ENCODE measurements at regions not wholly inside any gene's neighbourhood (a gene's known extent, or its start where the extent isn't known, plus 50 kb on each side); places are given as distances from the start of the nearest gene placed in this dataset.

GRCh38 chr7:123366626-123367025, 166.9 kb upstream of the SLC13A1 start:
- Mint-ChIP-seq H3K4me1 (no peaks in the 10 kb centered on the region), H3K27ac (no peak overlapping the region), H3K4me3 (no peak overlapping the region), H3K27me3 (ENCODE audit: low read depth in 3 of 3) (no peaks in the 10 kb centered on the region), H3K9me3 (no peaks in the 10 kb centered on the region), H3K36me3 (no peaks in the 10 kb centered on the region)
- no peak for TF ChIP-seq CTCF (IDR thresholded peaks at IDR 0.05)
- no peaks in the 10 kb centered on the region for H3K27me3 ChIP-seq (ENCODE audit: control insufficient read depth in 2 of 2, insufficient read depth in 2 of 2, low read length in 2 of 2)
- no peak overlapping the region for H3K4me3 ChIP-seq (replicated peaks in 1 of 3; ENCODE audit: low read depth in 2 of 3, low read length in 3 of 3)
- H3K9ac ChIP-seq (ENCODE audit: insufficient read depth, low read length, poor library complexity, severe bottlenecking), result no peak overlapping the region
- H3K9me3 ChIP-seq (replicated peaks in 1 of 2; ENCODE audit: control insufficient read depth in 1 of 2, insufficient read depth in 1 of 2, low read length in 2 of 2), result no peaks in the 10 kb centered on the region
- intact Hi-C loops (cut with micrococcal nuclease), result no loop called here
- no peak for DNase-seq
- H3K4me2 ChIP-seq (replicated peaks; ENCODE audit: extremely low read depth, low read length, poor library complexity, severe bottlenecking), result no peak overlapping the region
- no peaks in the 10 kb centered on the region for H3K79me2 ChIP-seq (ENCODE audit: insufficient read depth, low read length)
- no peak overlapping the region for H3K27ac ChIP-seq (ENCODE audit: low read depth in 1 of 2, low read length in 2 of 2)
- no peaks in the 10 kb centered on the region for H3K36me3 ChIP-seq (replicated peaks in 1 of 2; ENCODE audit: control insufficient read depth in 1 of 2, insufficient read depth in 2 of 2, low read length in 2 of 2)
- no peaks in the 10 kb centered on the region for H3K4me1 ChIP-seq (ENCODE audit: control insufficient read depth in 1 of 2, insufficient read depth in 2 of 2, low read length in 2 of 2)
- no peaks in the 10 kb centered on the region for H4K20me1 ChIP-seq (ENCODE audit: insufficient read depth, low read length)
- H2AFZ ChIP-seq (ENCODE audit: insufficient read depth, low read depth, low read length, poor library complexity, severe bottlenecking), result no peak overlapping the region

GRCh38 chr7:123360631-123361030, 160.9 kb upstream of the SLC13A1 start:
- no peak for TF ChIP-seq CTCF (IDR thresholded peaks at IDR 0.05)
- Mint-ChIP-seq H3K4me1 (no peaks in the 10 kb centered on the region), H3K27me3 (ENCODE audit: low read depth in 3 of 3) (no peaks in the 10 kb centered on the region), H3K36me3 (no peaks in the 10 kb centered on the region), H3K4me3 (no peak overlapping the region), H3K27ac (no peak overlapping the region), H3K9me3 (peaks cover 0 to 3% (median 0%) of the 10 kb centered on the region in 7 donors)
- Histone ChIP-seq H3K9me3 (replicated peaks in 1 of 2; ENCODE audit: control insufficient read depth in 1 of 2, insufficient read depth in 1 of 2, low read length in 2 of 2) (no peaks in the 10 kb centered on the region), H3K9ac (ENCODE audit: insufficient read depth, low read length, poor library complexity, severe bottlenecking) (no peak overlapping the region), H3K27ac (ENCODE audit: low read depth in 1 of 2, low read length in 2 of 2) (no peak overlapping the region), H2AFZ (ENCODE audit: insufficient read depth, low read depth, low read length, poor library complexity, severe bottlenecking) (no peak overlapping the region), H3K79me2 (ENCODE audit: insufficient read depth, low read length) (no peaks in the 10 kb centered on the region), H4K20me1 (ENCODE audit: insufficient read depth, low read length) (no peaks in the 10 kb centered on the region), H3K36me3 (replicated peaks in 1 of 2; ENCODE audit: control insufficient read depth in 1 of 2, insufficient read depth in 2 of 2, low read length in 2 of 2) (no peaks in the 10 kb centered on the region), H3K4me2 (replicated peaks; ENCODE audit: extremely low read depth, low read length, poor library complexity, severe bottlenecking) (no peak overlapping the region), H3K27me3 (ENCODE audit: control insufficient read depth in 2 of 2, insufficient read depth in 2 of 2, low read length in 2 of 2) (no peaks in the 10 kb centered on the region), H3K4me3 (replicated peaks in 1 of 3; ENCODE audit: low read depth in 2 of 3, low read length in 3 of 3) (no peak overlapping the region), H3K4me1 (ENCODE audit: control insufficient read depth in 1 of 2, insufficient read depth in 2 of 2, low read length in 2 of 2) (no peaks in the 10 kb centered on the region)
- DNase-seq, result no peak
- intact Hi-C loops (cut with micrococcal nuclease), result no loop called here
- no CpG with 5 or more reads among the region's 2 CpGs for WGBS (ENCODE audit: insufficient coverage)

Data from CD14-positive monocyte (primary cell).